Left kidney (tissue), 1 donor: ENCODE measurements at regions not wholly inside any gene's neighbourhood (a gene's known extent, or its start where the extent isn't known, plus 50 kb on each side); places are given as distances from the start of the nearest gene placed in this dataset.

Experiments used
- DNase-seq: peaks from one replicate; pipeline ENCODE4 v3.0.0-alpha.2; 2013

DNA sequence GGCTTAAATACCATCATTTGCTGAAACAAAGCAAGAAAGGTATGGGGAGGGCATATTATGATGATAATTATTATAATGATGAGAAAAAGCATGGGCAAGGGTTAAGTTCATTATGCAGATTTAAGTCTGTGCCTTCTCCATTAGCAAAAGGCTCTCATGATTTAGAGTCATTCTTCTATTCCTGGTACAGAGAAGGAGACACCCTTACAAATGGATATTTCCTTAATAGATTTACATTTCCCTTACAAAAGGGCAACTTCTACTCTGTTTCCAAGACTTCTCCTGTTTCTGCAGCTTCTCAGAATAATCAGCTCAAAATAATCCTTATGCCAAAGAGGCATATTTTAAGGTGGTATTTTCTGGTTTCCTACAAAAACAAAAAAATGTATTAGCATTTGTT lies 121.1 kb upstream of the CAMK1G start:
- no peak for DNase-seq

- no peak for DNase-seq
Measured at GRCh38 chr1:209463441-209463840, 120.1 kb upstream of the CAMK1G start.

- no peak for DNase-seq
Measured at GRCh38 chr1:209473025-209473424, 110.5 kb upstream of the CAMK1G start.

DNA sequence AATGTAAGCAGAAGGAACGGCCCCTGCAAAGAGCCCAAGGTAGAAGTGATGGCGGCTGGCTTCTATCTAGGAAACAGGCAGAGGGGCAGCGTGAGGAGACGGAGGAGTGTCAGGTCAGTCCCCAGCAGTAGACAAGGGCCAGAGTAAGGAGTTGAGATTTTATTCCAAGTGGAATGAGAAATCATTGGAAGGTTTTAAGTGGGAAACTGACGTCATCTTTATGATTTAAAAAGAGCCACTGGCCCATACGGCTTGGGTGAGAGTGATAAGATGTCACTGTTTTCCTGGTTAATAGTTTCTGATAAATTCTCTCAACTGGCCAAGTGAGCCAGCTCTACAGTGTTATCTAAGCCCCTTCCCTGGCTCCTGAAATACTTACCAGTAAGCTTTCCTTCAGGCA lies 103.2 kb upstream of the CAMK1G start:
- DNase-seq = no peak

DNA sequence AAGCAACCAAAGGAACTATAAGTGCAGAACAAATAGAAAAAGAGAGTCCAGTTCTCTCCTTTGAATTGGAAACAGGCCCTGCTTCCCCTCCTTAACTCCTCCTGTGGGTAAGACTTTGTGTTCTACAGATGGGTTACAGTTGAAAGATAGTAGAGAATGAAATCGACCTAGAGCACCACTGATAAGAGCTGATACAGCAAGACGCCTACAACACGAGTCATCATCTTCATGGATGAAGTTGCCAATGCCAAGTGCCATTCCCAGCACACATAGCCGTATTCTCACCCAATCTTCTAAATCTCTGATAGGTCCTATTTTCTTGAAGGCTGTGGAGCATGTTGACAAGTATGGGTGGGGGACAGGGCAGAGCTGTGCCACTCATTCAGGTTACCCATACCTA lies 99.8 kb upstream of the CAMK1G start:
- no peak for DNase-seq

DNA sequence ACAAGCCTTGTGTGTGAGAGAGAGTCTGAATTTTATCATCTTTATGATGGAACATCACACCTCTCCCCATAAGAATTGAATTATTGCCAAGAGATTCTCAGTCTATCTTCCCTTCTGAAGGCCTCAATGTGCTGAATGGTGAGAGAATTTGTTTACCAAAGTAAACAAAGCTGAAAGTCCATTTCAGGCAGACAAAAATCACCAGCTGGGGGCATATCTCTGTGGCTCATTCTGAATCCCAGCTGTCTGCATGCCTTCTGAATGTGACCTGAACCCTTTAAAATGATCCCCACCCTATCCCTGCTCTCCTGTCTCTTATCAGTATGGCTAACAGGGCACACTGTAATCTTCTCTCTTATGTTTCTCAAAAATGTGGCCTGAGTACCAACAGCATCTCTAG lies 99.1 kb upstream of the CAMK1G start:
- no peak for DNase-seq

DNA sequence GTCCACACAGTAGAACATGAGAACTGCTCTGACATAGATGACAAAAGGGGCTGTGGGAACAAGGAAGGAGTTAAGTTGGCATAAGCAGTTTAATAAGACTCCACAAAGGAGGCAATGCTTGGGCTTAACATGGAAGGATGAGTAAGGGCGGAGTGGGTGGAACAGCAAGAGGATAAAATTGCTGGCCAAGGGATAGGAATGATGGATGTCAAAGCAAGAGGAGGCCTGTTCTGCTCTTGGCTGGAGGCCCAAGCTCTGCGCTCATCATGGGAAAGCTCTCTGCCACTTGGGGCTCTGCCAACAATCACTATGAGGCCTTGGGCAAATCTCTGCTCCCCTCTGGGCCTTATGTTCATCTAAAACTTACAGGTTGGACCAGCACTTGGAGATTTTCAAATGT lies 98.3 kb upstream of the CAMK1G start:
- no peak for DNase-seq

- no peak for DNase-seq
Measured at GRCh38 chr1:209485751-209486150, 97.8 kb upstream of the CAMK1G start.

DNA sequence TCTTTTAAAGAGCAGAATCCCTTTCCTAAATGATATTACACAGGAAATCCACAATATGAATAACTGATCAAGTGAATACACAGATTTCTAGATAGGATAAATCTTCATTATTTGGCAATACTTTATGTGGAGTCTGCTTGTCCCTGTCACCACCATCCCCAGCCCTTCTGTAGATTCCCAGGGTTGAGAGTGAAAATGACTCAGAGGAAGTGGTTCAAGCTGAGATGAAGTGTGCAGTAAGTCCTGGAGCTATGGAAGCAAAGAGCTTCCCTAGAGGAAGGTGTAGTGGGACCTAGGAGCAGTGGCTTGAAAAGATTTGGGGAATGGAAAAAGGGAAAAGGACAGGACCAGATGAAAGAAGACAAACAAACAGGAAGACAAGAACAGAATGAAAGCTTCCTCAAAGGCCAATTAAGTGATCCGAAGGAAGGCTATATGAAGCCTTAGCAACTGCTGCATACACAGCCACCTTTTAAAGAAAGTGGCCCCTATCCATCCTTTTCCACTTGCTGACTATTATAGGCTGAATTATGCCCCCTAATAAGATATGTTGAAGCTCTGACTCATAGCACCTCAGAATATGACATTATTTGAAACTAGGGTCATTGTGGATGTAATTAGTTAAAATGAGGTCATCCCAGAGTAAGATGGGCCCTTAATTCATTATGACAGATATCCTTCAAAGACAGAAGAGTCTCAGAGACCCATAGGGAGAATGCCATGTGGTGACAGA lies 96.5 kb upstream of the CAMK1G start:
- no peak for DNase-seq

- no peak for DNase-seq
Measured at GRCh38 chr1:209490013-209490412, 93.5 kb upstream of the CAMK1G start.

GRCh38 chr1:209491031-209491430 lies 92.5 kb upstream of the CAMK1G start:
- no peak for DNase-seq

GRCh38 chr1:209491496-209491895 lies 92.0 kb upstream of the CAMK1G start:
- DNase-seq = no peak

DNA sequence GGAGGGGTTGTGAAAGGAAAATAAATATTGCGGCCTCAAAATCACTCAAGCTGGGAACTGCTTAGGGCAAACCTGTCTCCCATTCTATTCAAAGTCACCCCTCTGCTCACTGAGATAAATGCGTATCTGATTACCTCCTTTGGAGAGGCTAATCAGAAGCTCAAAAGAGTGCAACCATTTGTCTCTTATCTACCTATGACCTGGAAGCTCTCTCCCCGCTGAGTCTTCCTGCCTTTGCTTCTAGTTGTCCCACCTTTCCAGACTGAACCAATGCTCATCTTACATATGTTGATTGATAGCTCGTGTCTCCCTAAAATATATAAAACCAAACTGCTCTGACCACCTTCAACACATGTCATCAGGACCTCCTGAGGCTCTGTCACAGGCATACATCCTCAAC lies 91.6 kb upstream of the CAMK1G start:
- DNase-seq = no peak

- DNase-seq = no peak
Measured at GRCh38 chr1:209493559-209493958, 90.0 kb upstream of the CAMK1G start.

DNA sequence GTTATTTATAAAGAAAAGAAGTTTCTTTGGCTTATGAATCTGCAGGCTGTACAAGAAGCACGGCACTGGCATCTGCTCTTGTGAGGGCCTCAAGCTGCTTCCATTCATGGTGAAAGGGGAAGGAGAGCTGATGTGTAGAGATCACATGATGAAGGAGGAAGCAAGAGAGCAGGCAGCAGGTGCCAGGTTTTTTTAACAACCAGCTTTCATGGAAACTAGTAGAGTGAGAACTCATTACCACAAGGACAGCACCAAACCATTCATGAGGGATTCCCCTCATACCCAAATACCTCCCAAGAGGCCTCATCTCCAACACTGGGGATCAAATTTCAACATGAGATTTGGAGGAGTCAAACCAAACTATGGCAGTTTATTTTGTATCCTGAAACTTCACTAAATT lies 85.8 kb upstream of the CAMK1G start:
- DNase-seq = no peak

DNA sequence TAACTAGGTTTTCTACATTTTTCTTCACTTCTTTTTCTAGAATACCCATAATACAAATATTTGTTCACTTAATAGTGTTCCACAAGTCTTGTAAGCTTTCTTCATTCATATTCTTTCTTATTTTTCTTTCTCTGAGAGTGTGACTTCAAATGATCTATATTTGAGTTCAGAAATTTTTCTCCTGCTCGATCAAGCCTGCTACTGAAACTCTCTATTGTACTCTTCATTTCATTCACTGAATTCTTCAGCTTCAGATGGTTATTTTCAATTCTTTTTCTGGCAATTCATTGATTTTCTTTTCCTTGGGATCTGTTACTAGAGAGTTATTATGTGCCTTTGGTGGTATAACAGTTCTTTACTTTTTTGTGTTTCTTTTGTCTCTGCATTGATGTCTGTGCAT lies 82.5 kb upstream of the CAMK1G start:
- no peak for DNase-seq

- DNase-seq = no peak
Measured at GRCh38 chr1:209503196-209503595, 80.3 kb upstream of the CAMK1G start.

DNA sequence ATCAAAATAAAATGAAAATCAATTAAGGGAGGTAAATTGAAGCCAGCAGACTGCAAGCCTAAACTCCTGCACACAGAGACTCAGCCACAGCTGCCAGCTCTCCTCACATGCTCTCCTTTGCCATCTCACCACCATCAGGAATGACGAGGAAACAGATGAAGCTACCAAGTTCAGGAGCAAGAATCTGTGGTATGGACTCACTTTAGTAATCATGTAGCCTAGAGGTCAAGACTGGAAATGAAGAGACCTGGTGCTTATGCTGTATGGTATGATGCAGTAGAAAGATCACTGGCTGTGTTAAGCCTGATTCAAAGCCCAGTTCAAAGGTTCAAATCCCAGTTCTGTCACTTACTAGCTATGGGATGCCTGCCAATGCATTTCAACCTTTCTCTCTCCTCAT lies 78.9 kb upstream of the CAMK1G start:
- DNase-seq = no peak

- no peak for DNase-seq
Measured at GRCh38 chr1:209505044-209505443, 78.5 kb upstream of the CAMK1G start.

GRCh38 chr1:209506101-209506500 lies 77.4 kb upstream of the CAMK1G start:
- DNase-seq = no peak

- DNase-seq = no peak
Measured at GRCh38 chr1:209509039-209509438, 74.5 kb upstream of the CAMK1G start.

- no peak for DNase-seq
Measured at GRCh38 chr1:209510063-209510462, 73.5 kb upstream of the CAMK1G start.

DNA sequence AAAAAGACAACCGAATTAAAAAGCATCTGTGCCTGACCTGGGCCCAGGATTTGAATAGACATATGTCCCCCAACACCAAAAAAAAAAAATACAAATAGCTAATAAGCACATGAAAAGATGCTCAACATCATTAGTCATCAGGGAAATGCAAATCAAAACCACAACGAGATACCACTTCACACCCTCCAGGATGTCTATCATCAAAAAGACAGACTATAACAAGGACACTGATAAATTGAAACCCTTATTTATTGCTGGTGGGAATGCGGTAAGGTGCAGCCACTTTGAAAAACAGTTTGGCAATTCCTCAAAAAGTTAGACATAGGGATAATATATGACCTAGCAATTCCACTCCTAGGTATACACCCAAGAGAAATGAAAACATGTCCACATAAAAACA lies 72.3 kb upstream of the CAMK1G start:
- DNase-seq = no peak

- DNase-seq = no peak
Measured at GRCh38 chr1:209512821-209513220, 70.7 kb upstream of the CAMK1G start.

GRCh38 chr1:209513226-209513625 lies 70.3 kb upstream of the CAMK1G start:
- peak; percentile 31 for DNase-seq
